ENCODE measurements at regions not wholly inside any gene's neighbourhood (a gene's known extent, or its start where the extent isn't known, plus 50 kb on each side); places are given as distances from the start of the nearest gene placed in this dataset.

- H3K4me3 ChIP-seq (ENCODE audit: low read depth in 1 of 3, low read length in 3 of 3), result no peak overlapping the region
- H3K9me3 ChIP-seq (ENCODE audit: control insufficient read depth in 4 of 4, low read length in 3 of 4), result no peaks in the 10 kb centered on the region
- TF ChIP-seq MAX (IDR thresholded peaks at IDR 0.05) (no peak), CTCF (IDR thresholded peaks at IDR 0.05; ENCODE audit: low read depth, low read length, missing input control) (no peak), ATF3 (IDR thresholded peaks at IDR 0.05) (no peak), RAD21 (IDR thresholded peaks at IDR 0.05) (no peak), EGR1 (IDR thresholded peaks at IDR 0.05; ENCODE audit: low read depth in 2 of 2) (no peak), FOXA1 (IDR thresholded peaks at IDR 0.05) (no peak), HNF4A (conservative IDR thresholded peaks at IDR 0.05) (no peak), REST (IDR thresholded peaks at IDR 0.05) (no peak), TAF1 (conservative IDR thresholded peaks at IDR 0.05) (no peak), NR2F2 (IDR thresholded peaks at IDR 0.05) (no peak), GABPA (IDR thresholded peaks at IDR 0.05 in 1 of 2, conservative IDR thresholded peaks at IDR 0.05 in 1 of 2) (no peak), RXRA (IDR thresholded peaks at IDR 0.05) (no peak), HNF4G (IDR thresholded peaks at IDR 0.05) (no peak), FOXA2 (IDR thresholded peaks at IDR 0.05) (no peak), YY1 (IDR thresholded peaks at IDR 0.05) (no peak), ZBTB33 (IDR thresholded peaks at IDR 0.05) (no peak), SP1 (IDR thresholded peaks at IDR 0.05) (no peak), JUND (IDR thresholded peaks at IDR 0.05) (no peak)
- H3K9ac ChIP-seq (ENCODE audit: low read depth in 1 of 2, low read length in 2 of 2), result no peak overlapping the region
- DNase-seq (ENCODE audit: low spot score), result no peak
- no peaks in the 10 kb centered on the region for H3K36me3 ChIP-seq (ENCODE audit: control insufficient read depth in 4 of 4, insufficient read depth in 3 of 4, low read depth in 1 of 4, low read length in 3 of 4)
- H3K27ac ChIP-seq (ENCODE audit: low read depth in 1 of 2, low read length in 2 of 2), result peak overlapping the region in 1 of 2 donors; percentile 56
- H3K27me3 ChIP-seq (ENCODE audit: control insufficient read depth in 4 of 4, insufficient read depth in 4 of 4, low read length in 3 of 4), result no peaks in the 10 kb centered on the region
- H3K4me1 ChIP-seq (ENCODE audit: control insufficient read depth in 4 of 4, insufficient read depth in 4 of 4, low read length in 3 of 4), result peaks cover 0 to 4% (median 2%) of the 10 kb centered on the region in 4 donors
Measured at GRCh38 chr4:162684998-162685397, 481.7 kb downstream of the NAF1 start.

- no peak for DNase-seq (ENCODE audit: low spot score)
- H3K4me3 ChIP-seq (ENCODE audit: low read depth in 1 of 3, low read length in 3 of 3), result no peak overlapping the region
- peaks cover 0 to 4% (median 2%) of the 10 kb centered on the region in 4 donors for H3K4me1 ChIP-seq (ENCODE audit: control insufficient read depth in 4 of 4, insufficient read depth in 4 of 4, low read length in 3 of 4)
- no peak overlapping the region for H3K9ac ChIP-seq (ENCODE audit: low read depth in 1 of 2, low read length in 2 of 2)
- no peaks in the 10 kb centered on the region for H3K36me3 ChIP-seq (ENCODE audit: control insufficient read depth in 4 of 4, insufficient read depth in 3 of 4, low read depth in 1 of 4, low read length in 3 of 4)
- no peaks in the 10 kb centered on the region for H3K9me3 ChIP-seq (ENCODE audit: control insufficient read depth in 4 of 4, low read length in 3 of 4)
- peak overlapping the region in 1 of 2 donors; percentile 69 for H3K27ac ChIP-seq (ENCODE audit: low read depth in 1 of 2, low read length in 2 of 2)
- no peaks in the 10 kb centered on the region for H3K27me3 ChIP-seq (ENCODE audit: control insufficient read depth in 4 of 4, insufficient read depth in 4 of 4, low read length in 3 of 4)
- TF ChIP-seq REST (IDR thresholded peaks at IDR 0.05) (no peak), RAD21 (IDR thresholded peaks at IDR 0.05) (no peak), NR2F2 (IDR thresholded peaks at IDR 0.05) (no peak), HNF4A (conservative IDR thresholded peaks at IDR 0.05) (no peak)
Measured at GRCh38 chr4:162684371-162684700, 482.4 kb downstream of the NAF1 start.

Measured in liver (tissue), 7 donors.